ENCODE measurements at regions not wholly inside any gene's neighbourhood (a gene's known extent, or its start where the extent isn't known, plus 50 kb on each side); places are given as distances from the start of the nearest gene placed in this dataset.

GRCh38 chr9:115601434-115601833 is 483.5 kb upstream of the TNC start:
- H3K27ac ChIP-seq (ENCODE audit: low read depth in 1 of 2, low read length in 2 of 2): no peak overlapping the region
- no peak overlapping the region for H3K4me3 ChIP-seq (ENCODE audit: low read depth in 1 of 3, low read length in 3 of 3)
- no peak for TF ChIP-seq REST (IDR thresholded peaks at IDR 0.05)
- no peak for TF ChIP-seq RXRA (IDR thresholded peaks at IDR 0.05)
- TF ChIP-seq HNF4A (conservative IDR thresholded peaks at IDR 0.05): no peak
- TF ChIP-seq NR2F2 (IDR thresholded peaks at IDR 0.05): no peak
- TF ChIP-seq CTCF (IDR thresholded peaks at IDR 0.05; ENCODE audit: low read depth, low read length, missing input control): no peak
- no peak for TF ChIP-seq GABPA (IDR thresholded peaks at IDR 0.05 in 1 of 2, conservative IDR thresholded peaks at IDR 0.05 in 1 of 2)
- TF ChIP-seq SP1 (IDR thresholded peaks at IDR 0.05): no peak
- no peak for TF ChIP-seq RAD21 (IDR thresholded peaks at IDR 0.05)
- TF ChIP-seq ATF3 (IDR thresholded peaks at IDR 0.05): no peak
- TF ChIP-seq YY1 (IDR thresholded peaks at IDR 0.05): no peak
- no peak for TF ChIP-seq EGR1 (IDR thresholded peaks at IDR 0.05; ENCODE audit: low read depth in 2 of 2)
- TF ChIP-seq JUND (IDR thresholded peaks at IDR 0.05): no peak
- no peak for TF ChIP-seq ZBTB33 (IDR thresholded peaks at IDR 0.05)
- TF ChIP-seq FOXA2 (IDR thresholded peaks at IDR 0.05): no peak
- TF ChIP-seq MAX (IDR thresholded peaks at IDR 0.05): no peak
- no peak for TF ChIP-seq FOXA1 (IDR thresholded peaks at IDR 0.05)
- no peak for TF ChIP-seq TAF1 (conservative IDR thresholded peaks at IDR 0.05)
- no peak for DNase-seq (ENCODE audit: low spot score)
- H3K4me1 ChIP-seq (ENCODE audit: control insufficient read depth in 4 of 4, insufficient read depth in 4 of 4, low read length in 3 of 4): no peaks in the 10 kb centered on the region
- no peak overlapping the region for H3K9ac ChIP-seq (ENCODE audit: low read depth in 1 of 2, low read length in 2 of 2)
- 70% methylated on average over 3 of the region's 3 CpGs for WGBS
- no peaks in the 10 kb centered on the region for H3K9me3 ChIP-seq (ENCODE audit: control insufficient read depth in 4 of 4, low read length in 3 of 4)
- no peaks in the 10 kb centered on the region for H3K36me3 ChIP-seq (ENCODE audit: control insufficient read depth in 4 of 4, insufficient read depth in 3 of 4, low read depth in 1 of 4, low read length in 3 of 4)
- peaks cover 0 to 3% (median 0%) of the 10 kb centered on the region in 4 donors for H3K27me3 ChIP-seq (ENCODE audit: control insufficient read depth in 4 of 4, insufficient read depth in 4 of 4, low read length in 3 of 4)

All from liver (tissue), 8 donors.